AG04450 (cell line): ENCODE measurements at regions not wholly inside any gene's neighbourhood (a gene's known extent, or its start where the extent isn't known, plus 50 kb on each side); places are given as distances from the start of the nearest gene placed in this dataset.
A peak's percentile ranks its signal among the peaks of the same experiment; 100 is the strongest.

Source experiments
- CTCF ChIA-PET: fragments of 300-600, 350-600 bp; formaldehyde crosslinking; extraction: SDS; loops from one replicate; lab custom pipeline; 2022; ENCODE audit warnings: antibody characterized with exemption, inconsistent platforms; lab: Charles Lee
- POLR2A ChIA-PET: fragments of 350-600 bp; formaldehyde crosslinking; extraction: SDS; loops from one replicate; lab custom pipeline; 2021; ENCODE audit warnings: antibody characterized with exemption, inconsistent platforms; lab: Yijun Ruan, JAX
- DNase-seq: peaks from one replicate; pipeline ENCODE4 v3.0.0-alpha.2; 2011; ENCODE audit warnings: low read depth, low spot score
- H3K27ac ChIP-seq: one replicate; pipeline ENCODE4 v1.5.1; 2012; ENCODE audit warnings: low read depth, low read length, control low read depth
- H3K27me3 ChIP-seq: one replicate; pipeline ENCODE4 v1.6.0; 2012; ENCODE audit warnings: low read length; ENCODE audit not compliant: control insufficient read depth, insufficient read depth
- H3K4me3 ChIP-seq: 2 replicates; pipeline ENCODE4 v1.5.1; 2011; ENCODE audit warnings: mild to moderate bottlenecking, low read depth, low read length, control low read depth
- H3K9me3 ChIP-seq: 2 replicates; pipeline ENCODE4 v1.5.1; 2012; ENCODE audit warnings: low read length; ENCODE audit not compliant: control insufficient read depth, insufficient read depth
- CTCF ChIP-seq: IDR thresholded peaks from 2 replicates; pipeline ENCODE4 v1.5.1; 2011; ENCODE audit warnings: low read depth, low read length, control low read depth, inconsistent platforms

GRCh38 chr7:47672271-47672791, 90.4 kb upstream of the TNS3 start:
- no peaks in the 10 kb centered on the region for H3K27me3 ChIP-seq
- ChIA-PET CTCF (no interaction called here), POLR2A (no interaction called here)
- H3K27ac ChIP-seq: no peak overlapping the region
- H3K9me3 ChIP-seq: peaks cover 9% of the 10 kb centered on the region
- no peak for DNase-seq
- no peak overlapping the region for H3K4me3 ChIP-seq
- TF ChIP-seq CTCF: no peak

GRCh38 chr7:47671358-47671757, 89.4 kb upstream of the TNS3 start:
- Histone ChIP-seq H3K9me3 (0 out of 2 replicates have a peak, but pooled peaks cover 3% of the 10 kb centered on the region), H3K4me3 (no peak overlapping the region), H3K27ac (no peak overlapping the region), H3K27me3 (no peaks in the 10 kb centered on the region)
- POLR2A ChIA-PET: no interaction called here
- no peak for TF ChIP-seq CTCF
- no peak for DNase-seq
- CTCF ChIA-PET: no interaction called here

GRCh38 chr7:47670729-47671128, 88.8 kb upstream of the TNS3 start:
- Histone ChIP-seq H3K27ac (no peak overlapping the region), H3K27me3 (no peaks in the 10 kb centered on the region), H3K4me3 (no peak overlapping the region), H3K9me3 (no peaks in the 10 kb centered on the region)
- ChIA-PET CTCF (interaction anchor here (0.7 kb wide), 1 partner anchor 17 kb away, joined by 7 read pairs; no protein-coding TSS in a partner anchor), POLR2A (interaction anchor here (0.7 kb wide), 1 partner anchor 518 kb away, joined by 3 read pairs; no protein-coding TSS in a partner anchor)
- TF ChIP-seq CTCF: no peak
- no peak for DNase-seq

- H3K4me3 ChIP-seq: no peak overlapping the region
- DNase-seq: no peak
- TF ChIP-seq CTCF: no peak
- no peaks in the 10 kb centered on the region for H3K9me3 ChIP-seq
- H3K27me3 ChIP-seq: no peaks in the 10 kb centered on the region
- ChIA-PET POLR2A (interaction anchor here (0.6 to 1.2 kb wide), 2 partner anchors 14 to 15 kb away, joined by 4 to 5 read pairs; no protein-coding TSS in a partner anchor), CTCF (interaction anchor here (0.7 kb wide), 2 partner anchors 12 to 16 kb away, joined by 5 to 7 read pairs; no protein-coding TSS in a partner anchor)
- peak overlapping the region; percentile 80 for H3K27ac ChIP-seq
Measured at GRCh38 chr7:47669901-47670384, 88.0 kb upstream of the TNS3 start.

GRCh38 chr7:47669178-47669891, 87.4 kb upstream of the TNS3 start:
- CTCF ChIA-PET: interaction anchor here (0.7 kb wide), 1 partner anchor 11 kb away, joined by 5 read pairs; no protein-coding TSS in a partner anchor
- POLR2A ChIA-PET: interaction anchor here (0.6 to 1.2 kb wide), 2 partner anchors 13 to 15 kb away, joined by 4 to 5 read pairs; no protein-coding TSS in a partner anchor
- TF ChIP-seq CTCF: peak; percentile 12; the same call in 1 of the 2 replicates

More at GRCh38 chr7:47669178-47669891, 87.4 kb upstream of the TNS3 start:
- no peaks in the 10 kb centered on the region for H3K27me3 ChIP-seq
- H3K9me3 ChIP-seq: no peaks in the 10 kb centered on the region
- no peak overlapping the region for H3K4me3 ChIP-seq
- DNase-seq: peak; percentile 75
- H3K27ac ChIP-seq: peak overlapping the region; percentile 80
